ENCODE measurements at regions not wholly inside any gene's neighbourhood (a gene's known extent, or its start where the extent isn't known, plus 50 kb on each side); places are given as distances from the start of the nearest gene placed in this dataset.
"Not testable (repeated sequence)": the region's sequence is repeated elsewhere in the genome, so short reads cannot be mapped to it uniquely, and the experiment has no call there.

- DNase-seq (ENCODE audit: low spot score) (no peak), ATAC-seq (ENCODE audit: low FRiP score) (no peak)
- TF ChIP-seq CTCF (IDR thresholded peaks at IDR 0.05) = no peak
Observed at GRCh38 chr15:77901921-77902750, 175.4 kb downstream of the TBC1D2B start.

- TF ChIP-seq CTCF (IDR thresholded peaks at IDR 0.05) = no peak
- DNase-seq (ENCODE audit: low spot score) = no peak
Observed at GRCh38 chr15:77901251-77901881, 176.1 kb downstream of the TBC1D2B start.

DNA sequence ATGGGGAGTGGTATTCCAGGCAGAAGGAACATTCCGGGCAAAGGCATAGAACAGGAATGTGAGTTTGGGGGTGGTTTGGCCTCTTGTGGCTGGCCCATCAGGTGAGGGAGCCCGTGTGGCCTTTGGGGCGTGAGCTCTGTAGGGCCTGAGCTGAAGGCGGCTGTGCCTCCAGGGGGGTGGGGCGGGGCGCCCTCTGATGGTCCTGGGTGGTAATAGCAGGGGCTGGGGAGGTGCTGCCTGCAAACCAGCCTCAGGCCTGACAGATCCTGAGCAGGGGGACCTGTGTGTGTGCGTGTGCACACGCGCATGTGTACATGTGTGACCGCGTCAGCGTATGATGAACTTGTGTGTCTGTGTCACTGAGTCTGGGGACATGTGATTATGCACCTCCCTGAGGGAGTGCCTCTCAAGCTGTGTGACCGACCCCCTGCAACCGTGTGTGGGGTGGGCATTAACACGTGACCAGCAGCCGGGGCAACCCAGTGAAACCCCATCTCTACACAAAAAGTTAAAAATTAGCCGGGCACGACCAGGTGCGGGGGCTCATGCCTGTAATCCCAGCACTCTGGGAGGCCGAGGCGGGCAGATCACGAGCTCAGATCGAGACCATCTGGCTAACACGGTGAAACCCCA lies 177.1 kb downstream of the TBC1D2B start:
- not testable (repeated sequence) for DNase-seq (ENCODE audit: low spot score); ATAC-seq (ENCODE audit: low FRiP score)

More at GRCh38 chr15:77901251-77901881, 176.1 kb downstream of the TBC1D2B start:
- no peak for ATAC-seq (ENCODE audit: low FRiP score)

DNA sequence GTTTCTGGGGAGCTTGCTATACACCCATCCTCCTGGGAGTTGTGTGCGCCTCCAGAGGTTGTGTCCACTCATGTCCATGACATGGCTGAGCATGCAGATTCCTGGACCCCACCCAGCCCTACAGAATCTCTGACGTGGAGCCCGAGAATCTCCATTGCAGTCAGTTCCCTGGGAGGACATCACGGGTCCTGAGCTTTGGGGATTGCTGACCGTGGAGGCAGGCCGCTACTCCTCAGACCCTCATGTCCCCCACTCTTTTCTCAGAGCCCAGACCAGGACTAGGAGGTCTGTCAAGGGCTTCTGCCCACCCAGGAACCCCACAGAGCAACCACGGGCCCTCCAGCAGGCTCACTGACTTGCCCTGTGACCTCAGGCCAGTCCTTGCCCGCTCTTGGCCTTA lies 177.7 kb downstream of the TBC1D2B start:
- not testable (repeated sequence) for ATAC-seq (ENCODE audit: low FRiP score); DNase-seq (ENCODE audit: low spot score)

GRCh38 chr15:77898811-77899730 lies 178.4 kb downstream of the TBC1D2B start:
- ATAC-seq (ENCODE audit: low FRiP score) (no peak), DNase-seq (ENCODE audit: low spot score) (no peak)
- TF ChIP-seq CTCF (IDR thresholded peaks at IDR 0.05) = no peak

DNA sequence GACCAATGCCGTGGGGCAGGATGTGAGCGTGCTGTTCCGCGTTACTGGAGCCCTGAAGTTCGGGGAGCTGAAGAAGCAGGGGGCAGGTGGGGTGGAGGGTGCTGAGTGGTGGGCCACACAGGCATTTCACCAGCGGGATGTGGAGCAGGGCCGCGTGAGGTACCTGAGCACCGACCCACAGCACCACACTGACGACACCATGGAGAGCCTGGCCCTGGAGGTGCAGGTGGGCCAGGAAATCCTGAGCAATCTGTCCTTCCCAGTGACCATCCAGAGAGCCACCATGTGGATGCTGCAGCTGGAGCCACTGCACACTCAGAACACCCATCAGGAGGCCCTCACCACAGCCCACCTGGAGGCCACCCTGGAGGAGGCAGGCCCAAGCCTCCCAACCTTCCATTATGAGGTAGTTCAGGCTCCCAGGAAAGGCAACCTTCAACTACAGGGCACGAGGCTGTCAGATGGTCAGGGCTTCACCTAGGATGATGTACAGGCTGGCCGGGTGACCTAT lies 179.6 kb downstream of the TBC1D2B start:
- DNase-seq (ENCODE audit: low spot score) (no peak), ATAC-seq (ENCODE audit: low FRiP score) (no peak)
- no peak for TF ChIP-seq CTCF (IDR thresholded peaks at IDR 0.05)

DNA sequence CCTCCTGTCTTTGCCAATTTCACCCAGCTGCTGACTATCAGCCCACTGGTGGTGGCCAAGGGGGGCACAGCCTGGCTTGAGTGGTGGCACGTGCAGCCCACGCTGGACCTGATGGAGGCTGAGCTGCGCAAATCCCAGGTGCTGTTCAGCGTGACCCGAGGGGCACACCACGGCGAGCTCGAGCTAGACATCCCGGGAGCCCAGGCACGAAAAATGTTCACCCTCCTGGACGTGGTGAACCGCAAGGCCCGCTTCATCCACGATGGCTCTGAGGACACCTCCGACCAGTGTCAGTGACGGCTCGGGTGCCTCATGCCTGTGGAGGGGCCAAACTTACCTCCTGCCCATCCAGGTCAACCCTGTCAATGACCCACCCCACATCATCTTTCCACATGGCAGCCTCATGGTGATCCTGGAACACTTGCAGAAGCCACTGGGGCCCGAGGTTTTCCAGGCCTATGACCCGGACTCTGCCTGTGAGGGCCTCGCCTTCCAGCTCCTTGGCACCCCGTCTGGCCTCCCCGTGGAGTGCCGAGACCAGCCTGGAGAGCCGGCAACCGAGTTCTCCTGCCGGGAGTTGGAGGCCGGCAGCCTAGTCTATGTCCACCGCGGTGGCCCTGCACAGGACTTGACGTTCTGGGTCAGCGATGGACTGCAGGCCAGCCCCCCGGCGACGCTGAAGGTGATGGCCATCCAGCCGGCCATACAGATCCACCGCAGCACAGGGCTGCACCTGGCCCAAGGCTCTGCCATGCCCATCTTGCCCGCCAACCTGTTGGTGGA lies 180.2 kb downstream of the TBC1D2B start:
- ATAC-seq (ENCODE audit: low FRiP score); DNase-seq (ENCODE audit: low spot score): not testable (repeated sequence)

DNA sequence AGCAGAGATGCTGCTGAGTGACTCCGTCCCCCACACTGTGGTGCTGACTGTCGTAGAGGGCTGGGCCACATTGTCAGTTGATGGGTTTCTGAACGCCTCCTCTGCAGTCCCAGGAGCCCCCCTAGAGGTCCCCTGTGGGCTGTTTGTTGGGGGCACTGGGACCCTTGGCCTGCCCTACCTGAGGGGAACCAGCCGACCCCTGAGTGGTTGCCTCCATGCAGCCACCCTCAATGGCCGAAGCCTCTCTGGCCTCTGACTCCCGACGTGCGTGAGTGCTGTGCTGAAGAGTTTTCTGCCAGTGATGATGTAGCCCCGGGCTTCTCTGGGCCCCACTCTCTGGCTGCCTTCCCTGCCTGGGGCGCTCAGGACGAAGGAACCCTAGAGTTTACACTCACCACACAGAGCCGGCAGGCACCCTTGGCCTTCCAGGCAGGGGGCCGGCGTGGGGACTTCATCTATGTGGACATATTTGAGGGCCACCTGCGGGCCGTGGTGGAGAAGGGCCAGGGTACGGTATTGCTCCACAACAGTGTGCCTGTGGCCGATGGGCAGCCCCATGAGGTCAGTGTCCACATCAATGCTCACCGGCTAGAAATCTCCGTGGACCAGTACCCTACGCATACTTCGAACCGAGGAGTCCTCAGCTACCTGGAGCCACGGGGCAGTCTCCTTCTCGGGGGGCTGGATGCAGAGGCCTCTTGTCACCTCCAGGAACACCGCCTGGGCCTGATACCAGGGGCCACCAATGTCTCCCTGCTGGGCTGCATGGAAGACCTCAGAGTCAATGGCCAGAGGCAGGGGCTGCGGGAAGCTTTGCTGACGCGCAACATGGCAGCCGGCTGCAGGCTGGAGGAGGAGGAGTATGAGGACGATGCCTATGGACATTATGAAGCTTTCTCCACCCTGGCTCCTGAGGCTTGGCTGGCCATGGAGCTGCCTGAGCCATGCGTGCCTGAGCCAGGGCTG lies 181.1 kb downstream of the TBC1D2B start:
- not testable (repeated sequence) for ATAC-seq (ENCODE audit: low FRiP score); DNase-seq (ENCODE audit: low spot score)
